ENCODE measurements at regions not wholly inside any gene's neighbourhood (a gene's known extent, or its start where the extent isn't known, plus 50 kb on each side); places are given as distances from the start of the nearest gene placed in this dataset.

DNA sequence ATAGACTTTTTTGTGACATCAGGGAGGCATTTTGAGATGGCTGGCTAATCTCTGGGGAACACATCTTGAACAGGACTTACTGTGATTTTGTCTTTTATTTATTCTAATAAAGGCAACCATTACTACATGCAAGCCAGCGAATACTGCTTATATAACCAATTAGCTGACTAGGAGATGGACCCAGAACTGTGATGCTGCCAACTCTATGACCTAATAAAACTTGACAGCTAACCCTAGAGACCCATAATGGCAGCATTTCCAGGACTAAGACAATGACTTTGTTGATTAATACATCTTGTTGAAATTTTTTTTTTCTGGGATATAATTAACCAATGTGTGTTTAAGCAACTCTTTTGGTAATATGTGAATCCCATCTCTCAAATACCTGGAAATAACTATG, 584.6 kb downstream of the PRR32 start:
- TF ChIP-seq YY1 (IDR thresholded peaks at IDR 0.05; ENCODE audit: insufficient read depth, insufficient read length) = no peak
- TF ChIP-seq ZNF274 (IDR thresholded peaks at IDR 0.05; ENCODE audit: low read depth, low read length) = no peak

Measured in NT2/D1 (cell line).